Gastroesophageal sphincter (tissue), 4 donors: ENCODE measurements at regions not wholly inside any gene's neighbourhood (a gene's known extent, or its start where the extent isn't known, plus 50 kb on each side); places are given as distances from the start of the nearest gene placed in this dataset.

Source experiments
- ATAC-seq: fragments of 150-250 bp; one replicate; pipeline ENCODE4 v1.9.1; 2016; ENCODE audit warnings: mild to moderate bottlenecking, moderate library complexity
- H3K27ac ChIP-seq, 4 donors: fragments of 200-600 bp; sonication (generic) in 3 of 4; 1 replicate in 3 of 4; 2 replicates in 1 of 4; pipeline ENCODE4 v1.5.1; 2016 to 2019
- H3K27me3 ChIP-seq: fragments of 200-600 bp; sonication (generic); one replicate; pipeline ENCODE4 v1.5.1; 2019
- H3K36me3 ChIP-seq, 2 donors: fragments of 200-600 bp; sonication (generic); one replicate each; pipeline ENCODE4 v1.5.1; 2019; ENCODE audit warnings: control low read depth in 1 of 2
- H3K4me1 ChIP-seq, 3 donors: fragments of 200-600 bp; sonication (generic); 1 replicate in 2 of 3; 2 replicates in 1 of 3; pipeline ENCODE4 v1.5.1; 2016 to 2019; ENCODE audit warnings: control low read depth in 2 of 3
- H3K4me3 ChIP-seq, 2 donors: fragments of 200-600 bp; sonication (generic); one replicate each; pipeline ENCODE4 v1.5.1; 2019; ENCODE audit warnings: mild to moderate bottlenecking in 1 of 2, moderate library complexity in 1 of 2
- H3K9me3 ChIP-seq, 3 donors: fragments of 200-600 bp; sonication (generic); one replicate each; pipeline ENCODE4 v1.5.1; 2017 to 2019; ENCODE audit warnings: control low read depth in 2 of 3
- EP300 ChIP-seq: sonication (generic); formaldehyde crosslinking; IDR thresholded peaks from one replicate; pipeline ENCODE4 v1.6.1; 2017; ENCODE audit warnings: antibody characterized with exemption, mild to moderate bottlenecking
- POLR2A ChIP-seq, 2 donors: fragments of 450-650 bp; IDR thresholded peaks; one replicate each; pipeline ENCODE4 v1.6.1; 2017; ENCODE audit warnings: antibody characterized with exemption in 2 of 2, mild to moderate bottlenecking in 2 of 2, moderate library complexity in 1 of 2
- POLR2AphosphoS5 ChIP-seq: sonication (generic); formaldehyde crosslinking; IDR thresholded peaks from one replicate; pipeline ENCODE4 v1.6.1; 2017; ENCODE audit warnings: antibody characterized with exemption
- WGBS, 2 donors: methylation state at CpG; one replicate each; pipeline ENCODE4 v1.1.5; 2018; ENCODE audit warnings: low coverage in 1 of 2; 5-methylcytosine and 5-hydroxymethylcytosine counted together
- TF ChIP-seq, protein P1 (sequence below), 4 experiments: fragments of 200-600 bp in 2 of 4; fragments of 450-650 bp in 2 of 4; sonication (generic) in 1 of 4; IDR thresholded peaks; one replicate each; pipeline ENCODE4 v1.5.1; 2017 to 2019; ENCODE audit warnings: antibody characterized with exemption in 4 of 4, mild to moderate bottlenecking in 2 of 4, moderate library complexity in 2 of 4

DNA sequence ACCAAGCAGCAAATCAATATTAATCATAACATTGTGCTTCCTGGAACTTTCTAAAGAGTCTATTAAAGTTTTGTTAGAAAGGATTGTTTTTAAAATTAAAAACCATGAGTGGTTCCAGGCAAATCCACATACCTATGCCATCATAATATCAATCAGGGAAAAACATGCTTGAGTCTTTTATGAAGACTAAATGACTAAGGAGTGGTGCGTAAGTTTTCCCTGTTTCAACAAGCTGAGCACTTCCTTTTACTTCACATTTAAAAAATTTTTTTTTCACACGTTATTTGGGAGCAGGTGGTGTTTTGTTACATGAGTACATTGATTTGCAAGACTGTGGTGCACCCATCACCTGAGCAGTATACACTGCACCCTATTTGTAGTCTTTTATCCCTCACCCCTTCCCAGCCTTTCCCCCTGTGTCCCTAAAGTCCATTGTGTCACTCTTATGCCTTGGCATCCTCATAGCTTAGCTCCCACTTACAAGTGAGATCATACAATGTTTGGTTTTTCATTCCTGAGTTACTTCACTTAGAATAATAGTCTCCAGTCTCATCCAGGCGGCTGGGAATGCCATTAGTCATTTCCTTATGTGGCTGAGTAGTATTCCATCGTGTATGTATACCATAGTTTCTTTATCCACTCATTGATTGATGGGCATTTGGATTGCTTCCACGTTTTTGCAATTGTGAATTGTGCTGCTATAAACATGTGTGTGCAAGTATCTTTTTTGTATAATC is 1190.3 kb upstream of the RAG2 start:
- Histone ChIP-seq H3K9me3 (peaks cover 0 to 14% (median 0%) of the 10 kb centered on the region in 3 donors), H3K36me3 (no peaks in the 10 kb centered on the region), H3K27ac (no peak overlapping the region), H3K27me3 (no peaks in the 10 kb centered on the region), H3K4me1 (no peaks in the 10 kb centered on the region), H3K4me3 (no peak overlapping the region)
- WGBS, 2 donors: 39 to 51% methylated on average over 5 of the region's 5 CpGs
- ATAC-seq: no peak
- TF ChIP-seq, protein P1, sequence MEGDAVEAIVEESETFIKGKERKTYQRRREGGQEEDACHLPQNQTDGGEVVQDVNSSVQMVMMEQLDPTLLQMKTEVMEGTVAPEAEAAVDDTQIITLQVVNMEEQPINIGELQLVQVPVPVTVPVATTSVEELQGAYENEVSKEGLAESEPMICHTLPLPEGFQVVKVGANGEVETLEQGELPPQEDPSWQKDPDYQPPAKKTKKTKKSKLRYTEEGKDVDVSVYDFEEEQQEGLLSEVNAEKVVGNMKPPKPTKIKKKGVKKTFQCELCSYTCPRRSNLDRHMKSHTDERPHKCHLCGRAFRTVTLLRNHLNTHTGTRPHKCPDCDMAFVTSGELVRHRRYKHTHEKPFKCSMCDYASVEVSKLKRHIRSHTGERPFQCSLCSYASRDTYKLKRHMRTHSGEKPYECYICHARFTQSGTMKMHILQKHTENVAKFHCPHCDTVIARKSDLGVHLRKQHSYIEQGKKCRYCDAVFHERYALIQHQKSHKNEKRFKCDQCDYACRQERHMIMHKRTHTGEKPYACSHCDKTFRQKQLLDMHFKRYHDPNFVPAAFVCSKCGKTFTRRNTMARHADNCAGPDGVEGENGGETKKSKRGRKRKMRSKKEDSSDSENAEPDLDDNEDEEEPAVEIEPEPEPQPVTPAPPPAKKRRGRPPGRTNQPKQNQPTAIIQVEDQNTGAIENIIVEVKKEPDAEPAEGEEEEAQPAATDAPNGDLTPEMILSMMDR (IDR thresholded peaks at IDR 0.05): no peak
- no peak for TF ChIP-seq POLR2AphosphoS5
- TF ChIP-seq EP300: no peak
- no peak for TF ChIP-seq POLR2A (IDR thresholded peaks at IDR 0.05)

DNA sequence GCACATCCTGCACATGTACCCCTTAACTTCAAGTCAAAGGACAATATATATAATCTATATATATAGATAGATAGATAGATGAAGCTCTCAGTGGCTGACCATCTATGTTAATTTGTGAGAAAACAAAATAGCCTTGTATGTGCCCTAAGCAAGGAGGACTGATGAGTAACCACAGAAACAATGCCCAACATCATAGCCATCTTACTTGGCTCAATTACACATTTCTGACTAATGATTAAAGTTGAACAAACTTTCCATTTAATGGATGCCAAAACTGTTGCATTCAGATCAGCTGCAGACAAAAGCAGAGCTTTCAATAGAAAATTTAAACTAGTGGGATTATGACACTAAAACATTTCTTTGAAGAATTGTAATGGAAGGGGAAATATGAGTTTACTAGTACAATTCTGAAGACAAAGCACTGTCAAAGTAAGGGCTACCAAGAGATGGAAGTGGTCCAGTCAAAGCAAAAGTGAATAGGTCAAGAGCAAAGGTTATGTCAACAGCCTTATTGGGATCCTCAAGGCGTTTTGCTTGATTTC is 1188.2 kb upstream of the RAG2 start:
- H3K27me3 ChIP-seq: no peaks in the 10 kb centered on the region
- 9 to 35% methylated on average over 1 of the region's 1 CpG for WGBS, 2 donors
- no peak overlapping the region for H3K4me3 ChIP-seq
- H3K4me1 ChIP-seq: no peaks in the 10 kb centered on the region
- peaks cover 0 to 28% (median 0%) of the 10 kb centered on the region in 3 donors for H3K9me3 ChIP-seq
- H3K36me3 ChIP-seq: no peaks in the 10 kb centered on the region
- ATAC-seq: no peak
- H3K27ac ChIP-seq: no peak overlapping the region
- TF ChIP-seq, protein P1 (IDR thresholded peaks at IDR 0.05): no peak
- no peak for TF ChIP-seq EP300
- TF ChIP-seq POLR2A (IDR thresholded peaks at IDR 0.05): no peak
- no peak for TF ChIP-seq POLR2AphosphoS5

DNA sequence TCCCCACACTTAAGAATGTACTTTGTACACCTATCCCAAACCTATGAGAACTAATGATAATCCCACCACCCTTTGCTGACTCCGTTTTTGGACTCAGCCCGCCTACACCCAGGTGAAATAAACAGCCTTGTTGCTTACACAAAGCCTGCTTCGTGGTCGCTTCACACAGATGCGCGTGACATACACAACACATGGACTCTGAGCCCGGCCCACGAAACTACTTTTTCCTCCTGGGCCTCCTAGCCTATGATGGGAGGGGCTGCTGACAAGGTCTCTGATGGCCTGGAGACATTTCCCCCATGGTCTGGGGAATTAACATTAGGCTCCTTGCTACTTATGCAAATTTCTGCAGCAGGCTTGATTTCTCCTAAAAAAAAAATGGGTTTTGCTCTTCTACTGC is 1176.4 kb upstream of the RAG2 start:
- H3K9me3 ChIP-seq: no peaks in the 10 kb centered on the region
- WGBS, 2 donors: 89 to 96% methylated on average over 8 of the region's 8 CpGs
- no peaks in the 10 kb centered on the region for H3K27me3 ChIP-seq
- no peak overlapping the region for H3K27ac ChIP-seq
- no peaks in the 10 kb centered on the region for H3K36me3 ChIP-seq
- H3K4me3 ChIP-seq: no peak overlapping the region
- H3K4me1 ChIP-seq: no peaks in the 10 kb centered on the region
- TF ChIP-seq, protein P1 (IDR thresholded peaks at IDR 0.05): no peak
- TF ChIP-seq POLR2A (IDR thresholded peaks at IDR 0.05) (no peak), POLR2AphosphoS5 (no peak), EP300 (no peak)
- no peak for ATAC-seq

DNA sequence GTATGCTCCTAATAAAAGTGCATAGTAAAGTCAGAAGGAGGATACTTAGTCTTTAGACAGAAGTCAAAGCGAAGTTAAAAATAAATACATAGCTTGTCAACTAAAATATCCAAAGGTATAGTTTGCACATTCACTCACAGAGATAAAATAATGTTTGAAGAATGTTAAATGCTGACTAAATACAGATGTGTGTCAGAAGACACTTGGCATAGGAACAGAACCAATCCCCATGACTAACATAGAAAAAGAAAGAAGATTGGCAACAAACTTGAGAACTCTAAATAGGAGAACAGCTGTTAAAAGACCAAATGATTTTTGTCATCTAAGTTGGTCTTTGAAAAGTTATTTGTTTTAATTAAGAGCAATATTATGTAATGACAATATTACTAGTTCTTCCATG is 1172.1 kb upstream of the RAG2 start:
- TF ChIP-seq POLR2A (IDR thresholded peaks at IDR 0.05): no peak
- TF ChIP-seq, protein P1 (IDR thresholded peaks at IDR 0.05): no peak
- TF ChIP-seq POLR2AphosphoS5: no peak
- TF ChIP-seq EP300: no peak

DNA sequence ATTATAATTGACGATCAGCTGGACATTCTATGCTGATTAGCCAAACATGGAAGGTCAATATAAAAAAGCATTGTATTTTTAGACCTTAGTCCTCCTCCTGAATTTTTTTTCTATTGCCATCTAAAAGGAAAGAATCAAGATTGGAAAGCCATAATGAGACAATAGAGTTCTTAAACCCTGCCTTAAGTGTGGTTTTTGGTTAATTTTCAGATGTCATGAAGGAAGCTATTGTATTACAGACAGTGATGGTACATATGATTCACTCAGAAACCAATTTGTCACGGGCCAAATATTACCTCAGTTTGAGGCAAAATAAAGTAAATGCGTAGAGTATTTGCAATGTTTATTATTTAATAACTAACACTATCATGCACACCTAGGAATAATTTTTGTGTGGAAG is 1164.0 kb upstream of the RAG2 start:
- ATAC-seq: no peak
- Histone ChIP-seq H3K9me3 (no peaks in the 10 kb centered on the region), H3K27me3 (no peaks in the 10 kb centered on the region), H3K4me1 (no peaks in the 10 kb centered on the region), H3K27ac (no peak overlapping the region), H3K36me3 (no peaks in the 10 kb centered on the region), H3K4me3 (no peak overlapping the region)
- WGBS, 2 donors: 87 to 89% methylated on average over 3 of the region's 3 CpGs
- TF ChIP-seq, protein P1 (IDR thresholded peaks at IDR 0.05): no peak
- TF ChIP-seq POLR2AphosphoS5: no peak
- no peak for TF ChIP-seq POLR2A (IDR thresholded peaks at IDR 0.05)
- TF ChIP-seq EP300: no peak

More for the DNA sequence above, 1172.1 kb upstream of the RAG2 start:
- H3K27ac ChIP-seq: no peak overlapping the region
- no peak overlapping the region for H3K4me3 ChIP-seq
- H3K9me3 ChIP-seq: no peaks in the 10 kb centered on the region
- H3K27me3 ChIP-seq: no peaks in the 10 kb centered on the region
- H3K4me1 ChIP-seq: no peaks in the 10 kb centered on the region
- no peaks in the 10 kb centered on the region for H3K36me3 ChIP-seq
- ATAC-seq: no peak
- 78 to 89% methylated on average over 1 of the region's 1 CpG for WGBS, 2 donors
